Uterus (tissue), 2 donors: ENCODE measurements at regions not wholly inside any gene's neighbourhood (a gene's known extent, or its start where the extent isn't known, plus 50 kb on each side); places are given as distances from the start of the nearest gene placed in this dataset.

Experiments
- CTCF ChIP-seq, 4 experiments: fragments of 200-600 bp in 2 of 4; fragments of 450-650 bp in 2 of 4; sonication (generic) in 2 of 4; IDR thresholded peaks; one replicate each; pipeline ENCODE4 v1.5.1; 2016 to 2019; ENCODE audit warnings: antibody characterized with exemption in 4 of 4, mild to moderate bottlenecking in 2 of 4, moderate library complexity in 1 of 4
- POLR2A ChIP-seq, 2 donors: fragments of 450-650 bp; IDR thresholded peaks; one replicate each; pipeline ENCODE4 v1.6.1; 2016; ENCODE audit warnings: antibody characterized with exemption in 2 of 2, mild to moderate bottlenecking in 1 of 2, moderate library complexity in 1 of 2

- no peak for TF ChIP-seq CTCF (IDR thresholded peaks at IDR 0.05)
- no peak for TF ChIP-seq POLR2A (IDR thresholded peaks at IDR 0.05)
Observed at GRCh38 chr16:79303959-79304387, 296.6 kb downstream of the MAF start.
